Caco-2 (cell line): ENCODE measurements at regions not wholly inside any gene's neighbourhood (a gene's known extent, or its start where the extent isn't known, plus 50 kb on each side); places are given as distances from the start of the nearest gene placed in this dataset.
A peak's percentile ranks its signal among the peaks of the same experiment; 100 is the strongest.
"Not testable (repeated sequence)": the region's sequence is repeated elsewhere in the genome, so short reads cannot be mapped to it uniquely, and the experiment has no call there.

ENCODE experiments used
- BruUV-seq: library from RNA; stranded (reverse); fragments of 400-500 nt; replicated peaks from 2 replicates; lab custom pipeline; 2021; lab: Mats Ljungman, UMichigan
- CTCF ChIA-PET: fragments of 300-600 bp; sonication (Branson Sonifier 250); formaldehyde crosslinking; loops from one replicate; lab custom pipeline; 2022; ENCODE audit warnings: antibody characterized with exemption; lab: Charles Lee
- POLR2A ChIA-PET: fragments of 300-600 bp; sonication (Branson Sonifier 250); formaldehyde crosslinking; loops from one replicate; lab custom pipeline; 2022; ENCODE audit warnings: antibody characterized with exemption; lab: Charles Lee
- DNase-seq, 2 experiments: peaks; one replicate each; pipeline versions ENCODE4 v3.0.0 to v3.0.0-alpha.2; 2020 to 2022
- H3K27me3 ChIP-seq: replicated peaks from 2 replicates; pipeline ENCODE4 v1.6.0; 2011; ENCODE audit warnings: low read length; ENCODE audit not compliant: control insufficient read depth, insufficient read depth
- H3K36me3 ChIP-seq: 2 replicates; pipeline ENCODE4 v1.5.1; 2011; ENCODE audit warnings: low read length; ENCODE audit not compliant: control insufficient read depth, insufficient read depth
- H3K4me1 ChIP-seq: fragments of 250-450 bp; sonication (Bioruptor Pico); 2 replicates; pipeline ENCODE4 v1.5.1; 2020; ENCODE audit warnings: mild to moderate bottlenecking
- H3K4me3 ChIP-seq: 2 replicates; pipeline ENCODE4 v1.5.1; 2011; ENCODE audit warnings: low read depth, mild to moderate bottlenecking, control low read depth, low read length
- H3K9me3 ChIP-seq: fragments of 250-450 bp; sonication (Bioruptor Pico); 2 replicates; pipeline ENCODE4 v1.5.1; 2020; ENCODE audit warnings: mild to moderate bottlenecking, moderate library complexity
- H3K27ac Mint-ChIP-seq: one replicate; pipeline ENCODE4 v1.8.0; 2022; ENCODE audit warnings: mixed read lengths; ENCODE audit not compliant: unreplicated experiment
- H3K27me3 Mint-ChIP-seq: one replicate; pipeline ENCODE4 v1.8.0; 2022; ENCODE audit warnings: mixed read lengths; ENCODE audit not compliant: insufficient read depth, unreplicated experiment
- H3K36me3 Mint-ChIP-seq: one replicate; pipeline ENCODE4 v1.8.0; 2022; ENCODE audit warnings: mild to moderate bottlenecking, mixed read lengths; ENCODE audit not compliant: insufficient read depth, unreplicated experiment
- H3K4me1 Mint-ChIP-seq: one replicate; pipeline ENCODE4 v1.8.0; 2022; ENCODE audit warnings: low read depth, mixed read lengths; ENCODE audit not compliant: unreplicated experiment
- H3K4me3 Mint-ChIP-seq: one replicate; pipeline ENCODE4 v1.8.0; 2022; ENCODE audit warnings: mild to moderate bottlenecking, moderate library complexity, mixed read lengths; ENCODE audit not compliant: unreplicated experiment
- H3K9me3 Mint-ChIP-seq: one replicate; pipeline ENCODE4 v1.8.0; 2022; ENCODE audit warnings: mixed read lengths; ENCODE audit not compliant: unreplicated experiment
- intact Hi-C: fragments of 100-400 bp; cut with micrococcal nuclease; formaldehyde crosslinking; loops from one replicate; pipeline ENCODE4 v1.10.0; 2022; ENCODE audit not compliant: unreplicated experiment
- TF ChIP-seq, protein P1 (sequence below), 2 experiments: fragments of 200-600 bp in 1 of 2; IDR thresholded peaks; 1 replicate in 1 of 2; 2 replicates in 1 of 2; pipeline versions ENCODE4 v1.5.1 to v1.8.0; 2011 to 2022; ENCODE audit warnings: antibody characterized with exemption in 1 of 2, control low read depth in 1 of 2, inconsistent platforms in 1 of 2, low read depth in 1 of 2, low read length in 1 of 2, mild to moderate bottlenecking in 1 of 2, moderate library complexity in 1 of 2; ENCODE audit not compliant: insufficient read depth in 1 of 2, severe bottlenecking in 1 of 2, unreplicated experiment in 1 of 2

DNA sequence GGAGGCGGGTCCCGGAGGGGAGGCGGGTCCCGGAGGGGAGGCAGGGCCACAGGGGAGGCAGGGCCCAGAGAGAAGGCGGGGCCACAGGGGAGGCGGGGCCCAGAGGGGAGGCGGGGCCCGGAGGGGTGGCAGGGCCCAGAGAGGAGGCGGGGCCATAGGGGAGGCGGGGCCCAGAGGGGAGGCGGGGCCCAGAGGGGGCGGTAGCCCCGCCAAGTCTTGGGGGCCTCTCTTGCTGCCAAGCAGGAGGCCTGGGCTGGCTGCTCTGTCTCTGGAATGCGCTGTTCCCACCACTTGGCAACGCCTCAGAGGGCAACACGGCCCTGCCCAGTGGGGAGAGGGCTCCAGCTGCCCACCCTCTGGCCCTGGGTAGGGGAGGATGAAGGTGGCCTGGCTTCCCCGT is 80.5 kb downstream of the YTHDF1 start:
- H3K27me3 Mint-ChIP-seq = peaks cover 18% of the 10 kb centered on the region
- H3K4me3 Mint-ChIP-seq = no peak overlapping the region
- BruUV-seq = no TSS peak
- no peaks in the 10 kb centered on the region for H3K9me3 ChIP-seq
- no peaks in the 10 kb centered on the region for H3K36me3 Mint-ChIP-seq
- no peaks in the 10 kb centered on the region; the same call in 1 of the 2 replicates for H3K27me3 ChIP-seq
- TF ChIP-seq, protein P1, sequence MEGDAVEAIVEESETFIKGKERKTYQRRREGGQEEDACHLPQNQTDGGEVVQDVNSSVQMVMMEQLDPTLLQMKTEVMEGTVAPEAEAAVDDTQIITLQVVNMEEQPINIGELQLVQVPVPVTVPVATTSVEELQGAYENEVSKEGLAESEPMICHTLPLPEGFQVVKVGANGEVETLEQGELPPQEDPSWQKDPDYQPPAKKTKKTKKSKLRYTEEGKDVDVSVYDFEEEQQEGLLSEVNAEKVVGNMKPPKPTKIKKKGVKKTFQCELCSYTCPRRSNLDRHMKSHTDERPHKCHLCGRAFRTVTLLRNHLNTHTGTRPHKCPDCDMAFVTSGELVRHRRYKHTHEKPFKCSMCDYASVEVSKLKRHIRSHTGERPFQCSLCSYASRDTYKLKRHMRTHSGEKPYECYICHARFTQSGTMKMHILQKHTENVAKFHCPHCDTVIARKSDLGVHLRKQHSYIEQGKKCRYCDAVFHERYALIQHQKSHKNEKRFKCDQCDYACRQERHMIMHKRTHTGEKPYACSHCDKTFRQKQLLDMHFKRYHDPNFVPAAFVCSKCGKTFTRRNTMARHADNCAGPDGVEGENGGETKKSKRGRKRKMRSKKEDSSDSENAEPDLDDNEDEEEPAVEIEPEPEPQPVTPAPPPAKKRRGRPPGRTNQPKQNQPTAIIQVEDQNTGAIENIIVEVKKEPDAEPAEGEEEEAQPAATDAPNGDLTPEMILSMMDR (IDR thresholded peaks at IDR 0.05; ENCODE audit: insufficient read depth in 1 of 2, low read depth in 1 of 2, low read length in 1 of 2, severe bottlenecking in 1 of 2, unreplicated experiment in 1 of 2) = no peak
- ChIA-PET CTCF (no interaction called here), POLR2A (no interaction called here)
- H3K4me1 Mint-ChIP-seq = no peaks in the 10 kb centered on the region
- no peaks in the 10 kb centered on the region for H3K9me3 Mint-ChIP-seq
- no peak overlapping the region for H3K27ac Mint-ChIP-seq
- no peaks in the 10 kb centered on the region for H3K36me3 ChIP-seq
- intact Hi-C loops = no loop called here
- peak in 1 of 2 experiments; percentile 33 for DNase-seq
- no peak overlapping the region for H3K4me3 ChIP-seq
- H3K4me1 ChIP-seq = no peaks in the 10 kb centered on the region

DNA sequence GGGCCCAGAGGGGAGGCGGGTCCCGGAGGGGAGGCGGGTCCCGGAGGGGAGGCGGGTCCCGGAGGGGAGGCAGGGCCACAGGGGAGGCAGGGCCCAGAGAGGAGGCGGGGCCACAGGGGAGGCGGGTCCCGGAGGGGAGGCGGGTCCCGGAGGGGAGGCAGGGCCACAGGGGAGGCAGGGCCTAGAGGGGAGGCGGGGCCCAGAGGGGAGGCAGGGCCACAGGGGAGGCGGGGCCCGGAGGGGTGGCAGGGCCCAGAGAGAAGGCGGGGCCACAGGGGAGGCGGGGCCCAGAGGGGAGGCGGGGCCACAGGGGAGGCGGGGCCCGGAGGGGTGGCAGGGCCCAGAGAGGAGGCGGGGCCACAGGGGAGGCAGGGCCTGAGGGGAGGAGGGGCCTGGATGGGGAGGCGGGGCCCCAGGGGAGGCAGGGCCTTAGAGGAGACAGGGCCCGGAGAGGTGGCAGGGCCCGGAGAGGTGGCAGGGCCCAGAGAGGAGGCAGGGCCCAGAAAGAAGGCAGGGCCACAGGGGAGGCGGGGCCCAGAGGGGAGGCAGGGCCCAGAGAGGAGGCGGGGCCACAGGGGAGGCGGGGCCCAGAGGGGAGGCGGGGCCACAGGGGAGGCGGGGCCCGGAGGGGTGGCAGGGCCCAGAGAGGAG is 81.1 kb downstream of the YTHDF1 start:
- H3K27ac Mint-ChIP-seq, CTCF ChIA-PET, H3K9me3 Mint-ChIP-seq, H3K36me3 ChIP-seq, H3K4me1 ChIP-seq, H3K36me3 Mint-ChIP-seq, intact Hi-C loops, H3K27me3 ChIP-seq, H3K4me3 ChIP-seq, POLR2A ChIA-PET, H3K4me1 Mint-ChIP-seq, BruUV-seq, H3K4me3 Mint-ChIP-seq, H3K9me3 ChIP-seq: not testable (repeated sequence)
- peak in 1 of 2 experiments; percentile 22 for DNase-seq
- H3K27me3 Mint-ChIP-seq = peaks cover 19% of the 10 kb centered on the region

DNA sequence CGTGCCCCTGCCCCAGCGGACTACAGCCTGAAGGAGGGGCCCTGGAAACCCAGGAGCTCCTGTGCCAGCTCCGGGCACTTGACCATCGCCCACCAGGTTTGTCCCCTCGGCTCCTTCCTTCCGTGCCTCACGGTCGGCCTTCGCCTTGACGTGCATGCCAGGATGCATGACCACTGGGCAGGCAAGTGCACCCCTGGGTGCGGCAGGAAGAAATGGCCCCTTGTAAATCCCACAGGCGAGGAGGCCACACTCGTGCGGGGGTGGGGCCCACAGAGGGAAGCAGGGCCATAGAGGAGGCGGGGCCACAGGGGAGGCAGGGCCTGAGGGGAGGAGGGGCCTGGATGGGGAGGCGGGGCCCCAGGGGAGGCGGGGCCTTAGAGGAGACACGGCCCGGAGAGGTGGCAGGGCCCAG is 81.7 kb downstream of the YTHDF1 start:
- Mint-ChIP-seq H3K36me3 (no peaks in the 10 kb centered on the region), H3K9me3 (no peaks in the 10 kb centered on the region), H3K27ac (no peak overlapping the region), H3K27me3 (peaks cover 20% of the 10 kb centered on the region), H3K4me1 (no peaks in the 10 kb centered on the region), H3K4me3 (no peak overlapping the region)
- POLR2A ChIA-PET = no interaction called here
- no TSS peak for BruUV-seq
- TF ChIP-seq, protein P1 (IDR thresholded peaks at IDR 0.05; ENCODE audit: insufficient read depth in 1 of 2, low read depth in 1 of 2, low read length in 1 of 2, severe bottlenecking in 1 of 2, unreplicated experiment in 1 of 2) = no peak
- Histone ChIP-seq H3K36me3 (no peaks in the 10 kb centered on the region), H3K9me3 (no peaks in the 10 kb centered on the region), H3K4me3 (no peak overlapping the region), H3K27me3 (peaks cover 3% of the 10 kb centered on the region), H3K4me1 (no peaks in the 10 kb centered on the region)
- CTCF ChIA-PET = no interaction called here
- DNase-seq = peak; percentile 38 to 60
- intact Hi-C loops = no loop called here
